AG04450 (cell line): ENCODE measurements at regions not wholly inside any gene's neighbourhood (a gene's known extent, or its start where the extent isn't known, plus 50 kb on each side); places are given as distances from the start of the nearest gene placed in this dataset.

ENCODE experiments used
- CTCF ChIA-PET: fragments of 300-600, 350-600 bp; formaldehyde crosslinking; extraction: SDS; loops from one replicate; lab custom pipeline; 2022; ENCODE audit warnings: antibody characterized with exemption, inconsistent platforms; lab: Charles Lee
- POLR2A ChIA-PET: fragments of 350-600 bp; formaldehyde crosslinking; extraction: SDS; loops from one replicate; lab custom pipeline; 2021; ENCODE audit warnings: antibody characterized with exemption, inconsistent platforms; lab: Yijun Ruan, JAX
- DNase-seq: peaks from one replicate; pipeline ENCODE4 v3.0.0-alpha.2; 2011; ENCODE audit warnings: low read depth, low spot score
- H3K27ac ChIP-seq: one replicate; pipeline ENCODE4 v1.5.1; 2012; ENCODE audit warnings: low read depth, low read length, control low read depth
- H3K27me3 ChIP-seq: one replicate; pipeline ENCODE4 v1.6.0; 2012; ENCODE audit warnings: low read length; ENCODE audit not compliant: control insufficient read depth, insufficient read depth
- H3K4me3 ChIP-seq: 2 replicates; pipeline ENCODE4 v1.5.1; 2011; ENCODE audit warnings: mild to moderate bottlenecking, low read depth, low read length, control low read depth
- H3K9me3 ChIP-seq: 2 replicates; pipeline ENCODE4 v1.5.1; 2012; ENCODE audit warnings: low read length; ENCODE audit not compliant: control insufficient read depth, insufficient read depth
- CTCF ChIP-seq: IDR thresholded peaks from 2 replicates; pipeline ENCODE4 v1.5.1; 2011; ENCODE audit warnings: low read depth, low read length, control low read depth, inconsistent platforms

GRCh38 chr1:188432427-188432826 lies 1603.7 kb downstream of the PLA2G4A start:
- CTCF ChIA-PET = no interaction called here
- H3K27ac ChIP-seq = no peak overlapping the region
- TF ChIP-seq CTCF = no peak
- POLR2A ChIA-PET = no interaction called here
- H3K9me3 ChIP-seq = no peaks in the 10 kb centered on the region
- no peaks in the 10 kb centered on the region for H3K27me3 ChIP-seq
- H3K4me3 ChIP-seq = no peak overlapping the region
- no peak for DNase-seq

- Histone ChIP-seq H3K27ac (no peak overlapping the region), H3K9me3 (no peaks in the 10 kb centered on the region), H3K27me3 (no peaks in the 10 kb centered on the region), H3K4me3 (no peak overlapping the region)
- peak; percentile 16 for DNase-seq
- no peak for TF ChIP-seq CTCF
- POLR2A ChIA-PET = no interaction called here
- CTCF ChIA-PET = no interaction called here
Measured at GRCh38 chr1:188433425-188433824, 1604.7 kb downstream of the PLA2G4A start.

GRCh38 chr1:188444526-188444925 lies 1615.8 kb downstream of the PLA2G4A start:
- POLR2A ChIA-PET = no interaction called here

GRCh38 chr1:188462837-188463236 lies 1634.1 kb downstream of the PLA2G4A start:
- Histone ChIP-seq H3K9me3 (no peaks in the 10 kb centered on the region), H3K4me3 (no peak overlapping the region), H3K27me3 (no peaks in the 10 kb centered on the region), H3K27ac (no peak overlapping the region)
- ChIA-PET CTCF (no interaction called here), POLR2A (no interaction called here)
- no peak for DNase-seq
- no peak for TF ChIP-seq CTCF

More at GRCh38 chr1:188444526-188444925, 1615.8 kb downstream of the PLA2G4A start:
- Histone ChIP-seq H3K27ac (no peak overlapping the region), H3K9me3 (no peaks in the 10 kb centered on the region), H3K4me3 (no peak overlapping the region), H3K27me3 (no peaks in the 10 kb centered on the region)
- no peak for DNase-seq
- CTCF ChIA-PET = no interaction called here
- no peak for TF ChIP-seq CTCF

GRCh38 chr1:188463919-188464318 lies 1635.2 kb downstream of the PLA2G4A start:
- peak; percentile 22; the same call in 1 of the 2 replicates for TF ChIP-seq CTCF
- CTCF ChIA-PET = interaction anchor here (0.6 kb wide), 1 partner anchor 1059 kb away, joined by 4 read pairs; no protein-coding TSS in a partner anchor
- DNase-seq = no peak

More at GRCh38 chr1:188463919-188464318, 1635.2 kb downstream of the PLA2G4A start:
- Histone ChIP-seq H3K27ac (no peak overlapping the region), H3K27me3 (no peaks in the 10 kb centered on the region), H3K4me3 (no peak overlapping the region), H3K9me3 (no peaks in the 10 kb centered on the region)
- POLR2A ChIA-PET = no interaction called here
